Esophagus squamous epithelium (tissue), 5 donors: ENCODE measurements at regions not wholly inside any gene's neighbourhood (a gene's known extent, or its start where the extent isn't known, plus 50 kb on each side); places are given as distances from the start of the nearest gene placed in this dataset.
"Not testable (repeated sequence)": the region's sequence is repeated elsewhere in the genome, so short reads cannot be mapped to it uniquely, and the experiment has no call there.

Source experiments
- DNase-seq: peaks from one replicate; lab custom pipeline; 2025; lab: John Stamatoyannopoulos, UW
- H3K27ac ChIP-seq, 4 donors: fragments of 200-600 bp; sonication (generic); one replicate each; pipeline ENCODE4 v1.5.1; 2016 to 2019; ENCODE audit warnings: mild to moderate bottlenecking in 1 of 4
- H3K27me3 ChIP-seq, 4 donors: fragments of 200-600 bp; sonication (generic); 1 replicate in 3 of 4; 2 replicates in 1 of 4; pipeline versions ENCODE4 v1.5.1 to v1.6.0; 2017 to 2021; ENCODE audit warnings: antibody characterized with exemption in 1 of 4
- H3K36me3 ChIP-seq, 3 donors: fragments of 200-600 bp; sonication (generic); one replicate each; pipeline ENCODE4 v1.5.1; 2016 to 2019
- H3K4me1 ChIP-seq, 3 donors: fragments of 200-600 bp; sonication (generic); one replicate each; pipeline ENCODE4 v1.5.1; 2017 to 2019
- H3K4me3 ChIP-seq, 4 donors: fragments of 200-600 bp; sonication (generic); 1 replicate in 3 of 4; 2 replicates in 1 of 4; pipeline ENCODE4 v1.5.1; 2016 to 2019; ENCODE audit warnings: mild to moderate bottlenecking in 2 of 4, moderate library complexity in 1 of 4
- H3K9me3 ChIP-seq, 3 donors: fragments of 200-600 bp; sonication (generic); one replicate each; pipeline ENCODE4 v1.5.1; 2016 to 2019
- POLR2A ChIP-seq, 4 donors: fragments of 450-650 bp; IDR thresholded peaks; one replicate each; pipeline ENCODE4 v1.6.1; 2017; ENCODE audit warnings: antibody characterized with exemption in 4 of 4, mild to moderate bottlenecking in 4 of 4, moderate library complexity in 3 of 4
- WGBS, 2 donors: methylation state at CpG; one replicate each; pipeline ENCODE4 v1.1.5; 2018; 5-methylcytosine and 5-hydroxymethylcytosine counted together
- intact Hi-C: fragments of 100-400 bp; cut with DNase I; formaldehyde crosslinking; loops from one replicate; pipeline ENCODE4 v1.15.0; 2022
- TF ChIP-seq, protein P1 (sequence below), 6 experiments: fragments of 450-650 bp in 4 of 6; fragments of 200-600 bp in 2 of 6; sonication (generic) in 2 of 6; IDR thresholded peaks; one replicate each; pipeline ENCODE4 v1.5.1; 2016 to 2019; ENCODE audit warnings: antibody characterized with exemption in 6 of 6, mild to moderate bottlenecking in 4 of 6, moderate library complexity in 4 of 6
- donor health status: DM: yes; HTN: yes; CAD: no.

DNA sequence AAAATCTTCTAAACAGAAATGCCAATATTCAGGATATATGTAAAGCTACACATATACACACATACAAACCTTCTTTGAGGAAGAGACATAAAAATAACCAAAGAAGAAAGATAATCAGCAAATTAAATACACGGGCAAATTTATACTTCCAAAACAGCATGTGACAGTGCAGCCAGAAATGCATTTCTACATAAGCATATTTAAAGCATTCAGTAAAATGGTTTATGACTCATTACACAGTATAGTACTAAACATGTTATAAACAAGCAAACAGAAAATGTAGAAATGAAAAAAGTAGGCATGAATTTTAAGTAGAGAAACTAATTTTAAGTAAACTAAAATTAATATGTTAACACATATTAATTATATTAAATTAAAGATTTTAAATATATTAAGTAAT, 1717.2 kb downstream of the OTOL1 start:
- 90 to 92% methylated on average over 1 of the region's 1 CpG for WGBS, 2 donors
- H3K9me3 ChIP-seq = no peaks in the 10 kb centered on the region
- no peaks in the 10 kb centered on the region for H3K27me3 ChIP-seq
- H3K4me1 ChIP-seq = no peaks in the 10 kb centered on the region
- TF ChIP-seq, protein P1, sequence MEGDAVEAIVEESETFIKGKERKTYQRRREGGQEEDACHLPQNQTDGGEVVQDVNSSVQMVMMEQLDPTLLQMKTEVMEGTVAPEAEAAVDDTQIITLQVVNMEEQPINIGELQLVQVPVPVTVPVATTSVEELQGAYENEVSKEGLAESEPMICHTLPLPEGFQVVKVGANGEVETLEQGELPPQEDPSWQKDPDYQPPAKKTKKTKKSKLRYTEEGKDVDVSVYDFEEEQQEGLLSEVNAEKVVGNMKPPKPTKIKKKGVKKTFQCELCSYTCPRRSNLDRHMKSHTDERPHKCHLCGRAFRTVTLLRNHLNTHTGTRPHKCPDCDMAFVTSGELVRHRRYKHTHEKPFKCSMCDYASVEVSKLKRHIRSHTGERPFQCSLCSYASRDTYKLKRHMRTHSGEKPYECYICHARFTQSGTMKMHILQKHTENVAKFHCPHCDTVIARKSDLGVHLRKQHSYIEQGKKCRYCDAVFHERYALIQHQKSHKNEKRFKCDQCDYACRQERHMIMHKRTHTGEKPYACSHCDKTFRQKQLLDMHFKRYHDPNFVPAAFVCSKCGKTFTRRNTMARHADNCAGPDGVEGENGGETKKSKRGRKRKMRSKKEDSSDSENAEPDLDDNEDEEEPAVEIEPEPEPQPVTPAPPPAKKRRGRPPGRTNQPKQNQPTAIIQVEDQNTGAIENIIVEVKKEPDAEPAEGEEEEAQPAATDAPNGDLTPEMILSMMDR (IDR thresholded peaks at IDR 0.05) = no peak
- no peak for TF ChIP-seq POLR2A (IDR thresholded peaks at IDR 0.05)
- no peak overlapping the region for H3K4me3 ChIP-seq
- no peak for DNase-seq
- intact Hi-C loops = no loop called here
- H3K36me3 ChIP-seq = no peaks in the 10 kb centered on the region
- no peak overlapping the region for H3K27ac ChIP-seq

- intact Hi-C loops = no loop called here
- 31 to 44% methylated on average over 2 of the region's 2 CpGs for WGBS, 2 donors
- no peaks in the 10 kb centered on the region for H3K36me3 ChIP-seq
These were observed 1700.3 kb downstream of the OTOL1 start for GRCh38 chr3:163196815-163197374.

GRCh38 chr3:163196245-163196644, 1699.6 kb downstream of the OTOL1 start:
- no peaks in the 10 kb centered on the region for H3K36me3 ChIP-seq
- 30 to 31% methylated on average over 2 of the region's 2 CpGs for WGBS, 2 donors
- H3K9me3 ChIP-seq = no peaks in the 10 kb centered on the region
- H3K4me3 ChIP-seq = no peak overlapping the region
- no peak for TF ChIP-seq POLR2A (IDR thresholded peaks at IDR 0.05)
- TF ChIP-seq, protein P1 (IDR thresholded peaks at IDR 0.05) = no peak
- intact Hi-C loops = no loop called here
- no peak for DNase-seq
- H3K27ac ChIP-seq = no peak overlapping the region
- H3K4me1 ChIP-seq = no peaks in the 10 kb centered on the region
- H3K27me3 ChIP-seq = no peaks in the 10 kb centered on the region

More at GRCh38 chr3:163196815-163197374, 1700.3 kb downstream of the OTOL1 start:
- Histone ChIP-seq H3K9me3 (no peaks in the 10 kb centered on the region), H3K4me1 (no peaks in the 10 kb centered on the region), H3K27me3 (no peaks in the 10 kb centered on the region), H3K27ac (no peak overlapping the region), H3K4me3 (no peak overlapping the region)
- no peak for DNase-seq
- no peak for TF ChIP-seq POLR2A (IDR thresholded peaks at IDR 0.05)
- TF ChIP-seq, protein P1 (IDR thresholded peaks at IDR 0.05) = no peak

- intact Hi-C loops = no loop called here
- Histone ChIP-seq H3K27me3 (no peaks in the 10 kb centered on the region), H3K36me3 (no peaks in the 10 kb centered on the region), H3K4me1 (no peaks in the 10 kb centered on the region), H3K27ac (no peak overlapping the region), H3K9me3 (no peaks in the 10 kb centered on the region), H3K4me3 (no peak overlapping the region)
- TF ChIP-seq POLR2A (IDR thresholded peaks at IDR 0.05) = no peak
- 48 to 50% methylated on average over 1 of the region's 1 CpG for WGBS, 2 donors
- DNase-seq = no peak
These were observed 1689.2 kb downstream of the OTOL1 start for GRCh38 chr3:163185721-163186350.

- 33 to 37% methylated on average over 2 of the region's 2 CpGs for WGBS, 2 donors
- Histone ChIP-seq H3K36me3 (no peaks in the 10 kb centered on the region), H3K4me1 (no peaks in the 10 kb centered on the region), H3K27ac (no peak overlapping the region), H3K9me3 (no peaks in the 10 kb centered on the region), H3K27me3 (no peaks in the 10 kb centered on the region), H3K4me3 (no peak overlapping the region)
- TF ChIP-seq, protein P1 (IDR thresholded peaks at IDR 0.05) = no peak
- TF ChIP-seq POLR2A (IDR thresholded peaks at IDR 0.05) = no peak
- intact Hi-C loops = no loop called here
- no peak for DNase-seq
These were observed 1679.4 kb downstream of the OTOL1 start for GRCh38 chr3:163175970-163176369.

- H3K27ac ChIP-seq, DNase-seq, H3K4me1 ChIP-seq, intact Hi-C loops, H3K4me3 ChIP-seq, H3K27me3 ChIP-seq, H3K36me3 ChIP-seq: not testable (repeated sequence)
- WGBS, 2 donors = 68 to 69% methylated on average over 3 of the region's 3 CpGs
- H3K9me3 ChIP-seq = peaks cover 0 to 10% (median 0%) of the 10 kb centered on the region in 3 donors
These were observed 1675.9 kb downstream of the OTOL1 start for GRCh38 chr3:163172513-163172912.
